DMS79 (cell line): ENCODE measurements at regions not wholly inside any gene's neighbourhood (a gene's known extent, or its start where the extent isn't known, plus 50 kb on each side); places are given as distances from the start of the nearest gene placed in this dataset.
"Not testable (repeated sequence)": the region's sequence is repeated elsewhere in the genome, so short reads cannot be mapped to it uniquely, and the experiment has no call there.

Experiments
- DNase-seq: peaks from one replicate; lab custom pipeline; 2025; lab: John Stamatoyannopoulos, UW

- no peak for DNase-seq
Measured at GRCh38 chr22:48819961-48820360, 1007.7 kb downstream of the BRD1 start.

GRCh38 chr22:48819232-48819631, 1008.4 kb downstream of the BRD1 start:
- no peak for DNase-seq

- DNase-seq, result not testable (repeated sequence)
Measured at GRCh38 chr22:48817491-48817890, 1010.2 kb downstream of the BRD1 start.

GRCh38 chr22:48811885-48812284, 1015.8 kb downstream of the BRD1 start:
- peak; percentile 44 for DNase-seq

DNA sequence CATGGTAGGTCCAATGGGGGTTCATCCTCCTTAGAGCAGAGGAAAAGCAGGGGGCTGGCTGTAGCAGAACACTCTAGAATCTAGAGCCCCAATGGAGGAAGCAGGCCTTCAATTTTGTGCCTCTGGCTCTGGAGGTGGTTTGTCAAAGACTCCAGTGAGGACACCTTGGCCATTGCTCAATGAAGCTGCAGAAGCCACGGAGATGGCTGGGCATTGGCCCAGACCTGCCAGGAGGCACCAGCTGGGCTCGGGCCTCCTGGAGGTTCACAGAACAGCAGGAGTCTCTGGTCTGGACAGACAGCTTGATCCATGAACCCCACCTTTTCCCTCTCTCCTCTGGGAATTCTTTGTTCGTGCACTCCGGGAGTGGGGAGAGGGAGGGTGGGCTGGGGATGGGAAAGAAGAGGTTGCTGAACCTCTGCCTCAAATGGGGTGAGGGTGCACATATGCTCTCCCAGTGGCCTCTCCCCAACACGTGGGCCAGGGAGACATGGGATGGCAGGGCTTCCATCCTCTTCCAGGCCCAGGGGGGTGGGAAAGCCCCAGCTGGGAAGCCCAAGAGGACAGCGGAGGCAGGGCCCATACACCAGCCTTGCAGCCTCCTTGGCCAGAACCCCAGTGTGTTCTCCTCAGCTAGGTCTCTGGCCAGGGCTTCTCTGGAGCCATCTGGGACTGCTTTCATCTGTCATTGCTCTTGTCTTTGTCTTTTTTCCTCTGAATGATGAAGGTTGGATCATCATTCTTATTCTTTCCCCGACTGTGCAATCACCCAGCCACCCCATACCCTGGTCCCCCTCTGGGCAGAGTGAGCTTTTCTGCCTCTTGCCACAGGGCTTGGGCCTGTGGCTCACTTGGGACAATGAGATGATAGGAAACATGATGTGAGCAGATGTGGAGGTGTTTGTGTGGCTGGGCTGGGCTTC, 1019.4 kb downstream of the BRD1 start:
- no peak for DNase-seq

GRCh38 chr22:48807155-48807554, 1020.5 kb downstream of the BRD1 start:
- DNase-seq, result peak; percentile 78

DNA sequence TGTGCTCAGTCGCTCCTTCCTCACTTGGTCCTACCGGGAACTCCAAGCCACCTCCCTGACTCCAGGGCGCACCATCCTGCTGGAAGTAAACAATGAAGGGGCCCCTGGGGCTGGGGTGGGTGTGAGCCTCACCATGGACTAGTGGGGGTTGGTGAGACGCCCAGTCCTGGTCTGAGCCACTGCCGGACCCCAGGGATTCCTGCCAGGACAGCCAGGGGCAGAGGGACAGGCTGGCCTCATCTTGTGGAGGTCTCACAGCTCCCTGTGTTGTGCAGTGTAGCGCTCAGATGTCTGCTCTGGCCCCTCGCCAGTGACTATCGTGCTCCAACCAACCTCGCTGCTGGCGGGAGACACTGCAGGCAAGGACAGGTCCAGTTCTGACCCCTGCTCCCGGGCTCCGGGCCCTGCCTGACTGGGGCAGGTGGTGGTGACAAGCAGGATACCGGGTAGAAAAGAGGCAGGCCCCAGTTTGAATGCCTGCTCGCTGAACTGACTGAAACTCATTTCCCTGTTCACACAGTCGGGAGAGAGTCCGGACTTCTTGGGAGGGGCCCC, 1021.4 kb downstream of the BRD1 start:
- DNase-seq, result peak; percentile 4

GRCh38 chr22:48805516-48805915, 1022.2 kb downstream of the BRD1 start:
- DNase-seq, result no peak

- DNase-seq, result no peak
Measured at GRCh38 chr22:48804811-48805301, 1022.8 kb downstream of the BRD1 start.

DNA sequence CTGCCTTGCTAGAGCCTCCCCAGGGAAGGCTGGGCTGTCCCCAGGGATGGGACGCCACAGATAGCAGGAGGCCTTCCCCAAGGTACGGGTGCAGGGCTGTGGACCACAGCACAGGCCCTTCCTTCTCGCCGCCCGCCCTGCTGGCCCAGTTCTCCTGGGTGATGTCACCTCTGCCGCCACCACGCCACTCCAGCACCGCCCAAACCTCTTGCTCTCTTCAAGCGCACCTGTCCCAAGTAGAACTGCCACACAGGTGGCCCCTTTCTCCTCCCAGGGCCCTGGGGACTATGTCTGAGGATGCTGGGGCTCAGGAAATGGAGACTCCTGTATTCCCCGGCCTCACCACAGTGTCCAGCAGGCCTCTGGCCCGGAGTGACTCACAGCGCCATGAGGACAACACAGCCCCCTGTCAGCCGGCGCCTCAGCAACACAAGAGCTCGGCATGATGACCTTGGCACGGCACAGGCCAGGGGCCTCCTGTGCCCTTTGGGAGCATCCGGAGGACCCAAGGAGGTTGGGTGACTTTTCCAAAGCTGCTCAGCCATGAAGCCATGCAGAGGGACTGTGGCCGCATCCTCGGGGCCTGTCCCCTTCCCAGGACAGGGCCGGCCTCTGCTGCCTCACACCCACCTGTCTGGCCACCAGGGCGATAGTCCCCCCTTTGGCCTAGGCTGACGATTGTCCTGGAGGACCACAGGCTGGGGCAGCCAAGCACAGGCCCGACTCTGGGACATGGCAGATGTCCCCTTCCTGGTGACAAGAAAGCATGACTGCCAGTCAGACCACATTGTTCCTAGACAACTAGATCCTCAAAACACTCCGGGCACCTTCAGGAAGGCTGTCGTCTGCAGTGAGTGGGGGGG, 1023.5 kb downstream of the BRD1 start:
- DNase-seq, result no peak

- no peak for DNase-seq
Measured at GRCh38 chr22:48803171-48803947, 1024.3 kb downstream of the BRD1 start.

GRCh38 chr22:48802576-48802975, 1025.1 kb downstream of the BRD1 start:
- DNase-seq, result no peak

- DNase-seq, result no peak
Measured at GRCh38 chr22:48800886-48801607, 1026.6 kb downstream of the BRD1 start.

DNA sequence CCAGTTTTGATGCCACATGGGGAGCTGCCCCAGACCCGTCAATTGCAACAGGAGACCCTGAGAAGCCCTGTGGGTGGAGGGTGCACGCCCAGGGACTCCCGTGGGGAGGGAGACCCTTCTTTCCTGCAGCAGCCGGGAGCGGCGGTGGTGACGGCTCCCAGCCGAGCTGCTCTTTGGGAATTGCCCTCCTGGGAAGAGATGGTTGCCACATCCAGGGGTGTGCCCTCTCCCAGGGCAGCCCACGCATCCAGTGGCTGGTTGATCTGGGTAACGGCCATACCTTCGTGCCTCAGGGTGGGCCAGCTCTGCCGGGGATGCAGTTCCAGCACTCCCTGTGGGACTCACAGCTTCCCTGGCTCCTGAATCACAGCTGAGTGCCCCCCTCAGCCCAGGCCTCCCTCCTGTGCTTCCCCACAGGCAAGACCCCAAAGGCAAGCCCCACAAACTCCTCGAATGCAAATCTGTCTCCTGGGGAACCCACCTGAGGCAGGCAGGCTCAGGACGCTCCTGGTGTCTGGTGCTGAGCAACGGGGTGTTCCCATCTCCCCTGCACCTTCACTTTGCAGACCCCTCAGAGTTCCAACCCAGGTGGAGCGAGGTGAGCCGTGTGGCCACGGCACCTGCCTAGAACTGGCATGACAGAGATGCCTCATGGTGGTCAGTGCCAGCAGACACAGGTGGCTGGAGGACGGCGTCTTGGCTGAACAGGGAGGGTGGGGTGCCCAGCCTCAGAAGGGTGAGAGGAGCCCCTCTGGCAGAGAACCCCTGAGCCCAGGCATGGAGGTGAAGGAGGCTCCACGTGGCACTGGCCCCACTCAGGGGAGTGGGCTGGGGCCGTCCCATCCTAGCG, 1027.4 kb downstream of the BRD1 start:
- DNase-seq, result no peak

- DNase-seq, result no peak
Measured at GRCh38 chr22:48799227-48799970, 1028.3 kb downstream of the BRD1 start.

GRCh38 chr22:48798281-48799226, 1029.1 kb downstream of the BRD1 start:
- no peak for DNase-seq

GRCh38 chr22:48797731-48798130, 1029.9 kb downstream of the BRD1 start:
- no peak for DNase-seq
